Myocyte (in vitro differentiated cells): ENCODE measurements at regions not wholly inside any gene's neighbourhood (a gene's known extent, or its start where the extent isn't known, plus 50 kb on each side); places are given as distances from the start of the nearest gene placed in this dataset. TPM values are rescaled to one million over a fixed set of nuclear protein-coding genes. Genes with fewer than 3 reads are reported as not detected.

Experiments
- microRNA-seq: library from miRNA; unstranded; fragments of <30 nt; microRNA quantifications from one replicate; pipeline ENCODE4, GENCODE V29; 2016

Small RNA genes in the stretch of these regions (microRNA-seq; reads per million reads assigned to microRNA genes)
- gene MIR3977, result not detected
